ENCODE measurements at regions not wholly inside any gene's neighbourhood (a gene's known extent, or its start where the extent isn't known, plus 50 kb on each side); places are given as distances from the start of the nearest gene placed in this dataset.

DNA sequence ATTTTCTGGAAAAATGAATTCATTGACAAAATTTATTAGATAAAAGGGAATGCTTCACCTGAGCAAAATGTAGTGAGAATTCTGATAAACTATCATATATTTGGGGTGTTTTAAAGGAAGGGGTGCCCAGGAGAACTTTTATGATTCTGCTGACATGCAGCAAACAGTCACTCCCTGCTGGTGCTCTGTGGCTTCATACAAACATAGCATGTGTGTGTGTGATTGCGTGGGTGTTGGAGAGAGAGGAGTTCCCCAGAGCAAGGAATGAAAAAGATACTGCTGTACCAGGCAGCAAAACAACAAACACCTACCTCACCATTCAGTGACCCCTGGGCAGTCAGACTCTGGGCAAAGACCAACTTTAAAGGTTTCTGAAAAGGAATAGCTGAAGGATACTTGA, 546.7 kb downstream of the RFC3 start:
- Histone ChIP-seq H3K18ac (ENCODE audit: low read length) (no peak overlapping the region), H3K4me2 (ENCODE audit: low read length) (no peak overlapping the region), H3K79me2 (ENCODE audit: control insufficient read depth, insufficient read depth, low read length, poor library complexity) (no peaks in the 10 kb centered on the region), H3K23ac (ENCODE audit: low read length) (no peak overlapping the region), H4K12ac (ENCODE audit: low read depth, low read length) (no peak overlapping the region), H3K79me1 (ENCODE audit: low read length) (no peaks in the 10 kb centered on the region), H3K27me3 (ENCODE audit: insufficient read depth, low read length) (no peaks in the 10 kb centered on the region), H2AFZ (ENCODE audit: insufficient read depth, low read length, poor library complexity) (no peak overlapping the region), H2BK120ac (ENCODE audit: insufficient read depth, low read length, poor library complexity) (no peak overlapping the region), H3K4me3 (ENCODE audit: low read depth, low read length) (no peak overlapping the region), H4K8ac (ENCODE audit: low read depth, low read length) (no peak overlapping the region), H4K91ac (ENCODE audit: low read depth, low read length) (no peak overlapping the region), H2BK12ac (ENCODE audit: low read length) (no peak overlapping the region), H3K9ac (ENCODE audit: low read length) (no peak overlapping the region), H3K14ac (ENCODE audit: low read length) (no peak overlapping the region), H2AK5ac (ENCODE audit: low read length) (no peak overlapping the region), H2BK5ac (ENCODE audit: low read depth, low read length, poor library complexity) (no peak overlapping the region), H3K36me3 (ENCODE audit: control insufficient read depth in 1 of 2, insufficient read depth in 2 of 2, low read length in 2 of 2) (no peaks in the 10 kb centered on the region), H3K4ac (ENCODE audit: low read depth, low read length) (no peak overlapping the region), H3K27ac (ENCODE audit: low read depth, low read length) (no peak overlapping the region), H3K4me1 (ENCODE audit: control insufficient read depth in 1 of 2, insufficient read depth in 2 of 2, low read length in 2 of 2) (no peaks in the 10 kb centered on the region), H3K9me3 (ENCODE audit: insufficient read depth, low read depth, low read length) (no peaks in the 10 kb centered on the region)
- no CpG with 5 or more reads among the region's 1 CpG for whole genome bisulfite sequencing (ENCODE audit: extremely low coverage, insufficient coverage, insufficient read length)
- DNase-seq = no peak

DNA sequence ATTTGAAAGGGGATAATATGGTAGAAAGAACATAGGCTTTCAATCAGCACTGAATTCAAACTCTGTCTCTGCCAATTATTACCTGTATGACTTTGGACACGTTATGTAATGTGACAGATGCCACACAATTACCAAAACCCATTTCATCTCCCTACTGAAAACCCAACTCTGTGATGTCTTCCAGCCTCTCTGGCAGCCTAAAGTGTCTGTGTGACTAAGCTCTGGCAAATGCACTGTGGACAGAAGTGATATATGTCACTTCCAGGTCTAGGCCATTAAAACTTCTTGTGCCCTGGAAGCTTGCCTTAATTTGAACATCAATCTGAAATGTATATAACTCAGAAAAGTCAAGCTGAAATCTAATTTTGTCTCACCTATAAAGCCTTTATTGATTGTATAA, 552.0 kb downstream of the RFC3 start:
- Histone ChIP-seq H3K9me3 (ENCODE audit: insufficient read depth, low read depth, low read length) (no peaks in the 10 kb centered on the region), H3K18ac (ENCODE audit: low read length) (no peak overlapping the region), H4K8ac (ENCODE audit: low read depth, low read length) (no peak overlapping the region), H3K27me3 (ENCODE audit: insufficient read depth, low read length) (no peaks in the 10 kb centered on the region), H3K27ac (ENCODE audit: low read depth, low read length) (no peak overlapping the region), H3K36me3 (ENCODE audit: control insufficient read depth in 1 of 2, insufficient read depth in 2 of 2, low read length in 2 of 2) (no peaks in the 10 kb centered on the region), H2AK5ac (ENCODE audit: low read length) (no peak overlapping the region), H2BK5ac (ENCODE audit: low read depth, low read length, poor library complexity) (no peak overlapping the region), H3K23ac (ENCODE audit: low read length) (no peak overlapping the region), H3K79me2 (ENCODE audit: control insufficient read depth, insufficient read depth, low read length, poor library complexity) (no peaks in the 10 kb centered on the region), H4K12ac (ENCODE audit: low read depth, low read length) (no peak overlapping the region), H3K14ac (ENCODE audit: low read length) (no peak overlapping the region), H3K4me3 (ENCODE audit: low read depth, low read length) (no peak overlapping the region), H2BK120ac (ENCODE audit: insufficient read depth, low read length, poor library complexity) (no peak overlapping the region), H3K4me2 (ENCODE audit: low read length) (no peak overlapping the region), H2BK12ac (ENCODE audit: low read length) (no peak overlapping the region), H3K4me1 (ENCODE audit: control insufficient read depth in 1 of 2, insufficient read depth in 2 of 2, low read length in 2 of 2) (no peaks in the 10 kb centered on the region), H4K91ac (ENCODE audit: low read depth, low read length) (no peak overlapping the region), H3K9ac (ENCODE audit: low read length) (no peak overlapping the region), H3K79me1 (ENCODE audit: low read length) (no peaks in the 10 kb centered on the region), H2AFZ (ENCODE audit: insufficient read depth, low read length, poor library complexity) (no peak overlapping the region), H3K4ac (ENCODE audit: low read depth, low read length) (no peak overlapping the region)
- no peak for DNase-seq
- WGBS (ENCODE audit: extremely low coverage, insufficient coverage, insufficient read length) = no CpG with 5 or more reads among the region's 1 CpG

DNA sequence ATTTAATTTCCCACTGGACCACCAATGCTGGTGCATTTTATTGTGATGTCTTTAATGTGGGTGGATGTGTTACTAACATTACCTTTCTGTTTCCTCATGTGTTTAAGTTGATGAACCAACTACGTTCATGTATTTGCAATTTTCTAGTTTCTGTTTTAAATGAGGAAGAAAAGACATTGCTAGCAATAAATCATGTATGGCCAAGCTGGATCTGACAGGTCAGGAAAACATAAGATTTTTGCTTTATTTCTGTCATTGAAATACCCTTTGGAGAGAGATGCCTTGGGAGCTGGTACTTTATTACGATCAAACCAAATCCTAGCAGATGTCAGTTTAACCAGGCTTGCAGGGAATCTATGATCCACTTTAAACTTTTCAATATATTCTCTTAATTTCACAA, 553.2 kb downstream of the RFC3 start:
- no peak overlapping the region for H4K91ac ChIP-seq (ENCODE audit: low read depth, low read length)
- H3K23ac ChIP-seq (ENCODE audit: low read length) = no peak overlapping the region
- H2BK12ac ChIP-seq (ENCODE audit: low read length) = no peak overlapping the region
- no peak for DNase-seq
- H2AK5ac ChIP-seq (ENCODE audit: low read length) = no peak overlapping the region
- H3K9me3 ChIP-seq (ENCODE audit: insufficient read depth, low read depth, low read length) = no peaks in the 10 kb centered on the region
- no peak overlapping the region for H2BK120ac ChIP-seq (ENCODE audit: insufficient read depth, low read length, poor library complexity)
- H3K4me3 ChIP-seq (ENCODE audit: low read depth, low read length) = no peak overlapping the region
- no peak overlapping the region for H3K9ac ChIP-seq (ENCODE audit: low read length)
- no peaks in the 10 kb centered on the region for H3K27me3 ChIP-seq (ENCODE audit: insufficient read depth, low read length)
- no peaks in the 10 kb centered on the region for H3K36me3 ChIP-seq (ENCODE audit: control insufficient read depth in 1 of 2, insufficient read depth in 2 of 2, low read length in 2 of 2)
- no peaks in the 10 kb centered on the region for H3K79me1 ChIP-seq (ENCODE audit: low read length)
- H2BK5ac ChIP-seq (ENCODE audit: low read depth, low read length, poor library complexity) = no peak overlapping the region
- no peak overlapping the region for H3K27ac ChIP-seq (ENCODE audit: low read depth, low read length)
- H3K4me1 ChIP-seq (ENCODE audit: control insufficient read depth in 1 of 2, insufficient read depth in 2 of 2, low read length in 2 of 2) = no peaks in the 10 kb centered on the region
- no peak overlapping the region for H4K12ac ChIP-seq (ENCODE audit: low read depth, low read length)
- no peaks in the 10 kb centered on the region for H3K79me2 ChIP-seq (ENCODE audit: control insufficient read depth, insufficient read depth, low read length, poor library complexity)
- no peak overlapping the region for H4K8ac ChIP-seq (ENCODE audit: low read depth, low read length)
- no peak overlapping the region for H3K14ac ChIP-seq (ENCODE audit: low read length)
- H3K4ac ChIP-seq (ENCODE audit: low read depth, low read length) = no peak overlapping the region
- no peak overlapping the region for H2AFZ ChIP-seq (ENCODE audit: insufficient read depth, low read length, poor library complexity)
- H3K18ac ChIP-seq (ENCODE audit: low read length) = no peak overlapping the region
- no peak overlapping the region for H3K4me2 ChIP-seq (ENCODE audit: low read length)
- no CpG with 5 or more reads among the region's 2 CpGs for WGBS (ENCODE audit: extremely low coverage, insufficient coverage, insufficient read length)

DNA sequence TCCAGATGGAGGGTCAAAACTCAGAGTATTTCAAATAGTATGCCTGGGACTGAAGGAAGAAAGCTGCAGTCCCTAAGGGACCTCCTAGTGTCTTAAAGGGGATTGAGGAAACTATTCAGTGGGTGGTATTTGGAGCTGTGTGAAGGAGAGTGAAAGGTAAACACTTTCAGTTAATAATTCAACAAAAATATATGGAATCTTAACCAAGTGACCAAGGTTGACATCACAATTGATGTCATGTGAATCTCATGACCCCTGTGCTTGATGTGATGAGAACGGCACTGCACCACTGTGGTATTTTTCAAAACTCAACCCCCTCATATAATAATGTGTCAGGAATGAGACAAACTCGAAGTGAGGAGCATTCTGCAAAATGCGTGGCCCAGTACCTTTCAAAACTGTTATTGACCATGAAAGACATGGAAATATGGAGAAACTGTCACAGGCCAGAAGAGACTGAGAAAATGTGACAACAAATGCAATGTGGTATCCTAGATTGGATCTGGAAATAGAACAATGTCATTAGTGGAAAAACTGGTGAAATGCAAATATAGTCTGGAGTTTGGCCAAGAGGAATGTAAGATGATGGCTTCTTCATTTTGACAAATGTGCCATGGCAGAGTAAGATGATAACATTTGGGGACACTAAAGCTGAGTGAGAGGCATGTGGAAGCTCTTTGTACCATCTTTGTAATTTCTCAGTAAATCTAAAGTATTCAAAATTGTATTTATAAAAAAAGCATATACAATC, 553.9 kb downstream of the RFC3 start:
- H4K12ac ChIP-seq (ENCODE audit: low read depth, low read length) = no peak overlapping the region
- H3K4me1 ChIP-seq (ENCODE audit: control insufficient read depth in 1 of 2, insufficient read depth in 2 of 2, low read length in 2 of 2) = no peaks in the 10 kb centered on the region
- WGBS (ENCODE audit: extremely low coverage, insufficient coverage, insufficient read length) = no CpG with 5 or more reads among the region's 3 CpGs
- H3K23ac ChIP-seq (ENCODE audit: low read length) = no peak overlapping the region
- H2BK5ac ChIP-seq (ENCODE audit: low read depth, low read length, poor library complexity) = no peak overlapping the region
- H2AK5ac ChIP-seq (ENCODE audit: low read length) = no peak overlapping the region
- no peak overlapping the region for H2AFZ ChIP-seq (ENCODE audit: insufficient read depth, low read length, poor library complexity)
- H3K27me3 ChIP-seq (ENCODE audit: insufficient read depth, low read length) = no peaks in the 10 kb centered on the region
- H3K18ac ChIP-seq (ENCODE audit: low read length) = no peak overlapping the region
- no peaks in the 10 kb centered on the region for H3K36me3 ChIP-seq (ENCODE audit: control insufficient read depth in 1 of 2, insufficient read depth in 2 of 2, low read length in 2 of 2)
- H3K9ac ChIP-seq (ENCODE audit: low read length) = no peak overlapping the region
- no peak overlapping the region for H2BK120ac ChIP-seq (ENCODE audit: insufficient read depth, low read length, poor library complexity)
- no peak overlapping the region for H3K4me3 ChIP-seq (ENCODE audit: low read depth, low read length)
- no peak overlapping the region for H2BK12ac ChIP-seq (ENCODE audit: low read length)
- no peaks in the 10 kb centered on the region for H3K79me1 ChIP-seq (ENCODE audit: low read length)
- H4K8ac ChIP-seq (ENCODE audit: low read depth, low read length) = no peak overlapping the region
- no peaks in the 10 kb centered on the region for H3K79me2 ChIP-seq (ENCODE audit: control insufficient read depth, insufficient read depth, low read length, poor library complexity)
- H3K4ac ChIP-seq (ENCODE audit: low read depth, low read length) = no peak overlapping the region
- no peak overlapping the region for H3K4me2 ChIP-seq (ENCODE audit: low read length)
- no peaks in the 10 kb centered on the region for H3K9me3 ChIP-seq (ENCODE audit: insufficient read depth, low read depth, low read length)
- H3K14ac ChIP-seq (ENCODE audit: low read length) = no peak overlapping the region
- H4K91ac ChIP-seq (ENCODE audit: low read depth, low read length) = no peak overlapping the region
- no peak for DNase-seq
- H3K27ac ChIP-seq (ENCODE audit: low read depth, low read length) = no peak overlapping the region

Measured in trophoblast cell (in vitro differentiated cells and primary cell).